PC-3 (cell line): ENCODE measurements at regions not wholly inside any gene's neighbourhood (a gene's known extent, or its start where the extent isn't known, plus 50 kb on each side); places are given as distances from the start of the nearest gene placed in this dataset.

Experiments used
- EZH2 ChIP-seq: fragments of 300-600 bp; sonication (generic); IDR thresholded peaks from one replicate; pipeline ENCODE4 v1.6.1; 2017; ENCODE audit warnings: antibody characterized with exemption, mild to moderate bottlenecking, low read length; ENCODE audit not compliant: unreplicated experiment
- TF ChIP-seq, protein P1 (sequence below): fragments of 300-600 bp; sonication (generic); conservative IDR thresholded peaks from 2 replicates; pipeline ENCODE4 v1.5.1; 2017; ENCODE audit warnings: antibody characterized with exemption, low read depth, mild to moderate bottlenecking, low read length

- TF ChIP-seq, protein P1, sequence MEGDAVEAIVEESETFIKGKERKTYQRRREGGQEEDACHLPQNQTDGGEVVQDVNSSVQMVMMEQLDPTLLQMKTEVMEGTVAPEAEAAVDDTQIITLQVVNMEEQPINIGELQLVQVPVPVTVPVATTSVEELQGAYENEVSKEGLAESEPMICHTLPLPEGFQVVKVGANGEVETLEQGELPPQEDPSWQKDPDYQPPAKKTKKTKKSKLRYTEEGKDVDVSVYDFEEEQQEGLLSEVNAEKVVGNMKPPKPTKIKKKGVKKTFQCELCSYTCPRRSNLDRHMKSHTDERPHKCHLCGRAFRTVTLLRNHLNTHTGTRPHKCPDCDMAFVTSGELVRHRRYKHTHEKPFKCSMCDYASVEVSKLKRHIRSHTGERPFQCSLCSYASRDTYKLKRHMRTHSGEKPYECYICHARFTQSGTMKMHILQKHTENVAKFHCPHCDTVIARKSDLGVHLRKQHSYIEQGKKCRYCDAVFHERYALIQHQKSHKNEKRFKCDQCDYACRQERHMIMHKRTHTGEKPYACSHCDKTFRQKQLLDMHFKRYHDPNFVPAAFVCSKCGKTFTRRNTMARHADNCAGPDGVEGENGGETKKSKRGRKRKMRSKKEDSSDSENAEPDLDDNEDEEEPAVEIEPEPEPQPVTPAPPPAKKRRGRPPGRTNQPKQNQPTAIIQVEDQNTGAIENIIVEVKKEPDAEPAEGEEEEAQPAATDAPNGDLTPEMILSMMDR, result no peak
- no peak for TF ChIP-seq EZH2
These were observed 214.6 kb upstream of the DTNA start for GRCh38 chr18:34495506-34495905.
